BLaER1 (cell line): ENCODE measurements at regions not wholly inside any gene's neighbourhood (a gene's known extent, or its start where the extent isn't known, plus 50 kb on each side); places are given as distances from the start of the nearest gene placed in this dataset.

Experiments used
- H3K27ac ChIP-seq: shearing (Covaris generic); formaldehyde crosslinking; 2 replicates; pipeline ENCODE4 v1.8.1; 2022
- H3K27me3 ChIP-seq: shearing (Covaris generic); formaldehyde crosslinking; 2 replicates; pipeline ENCODE4 v1.8.1; 2022
- H3K36me3 ChIP-seq: shearing (Covaris generic); formaldehyde crosslinking; 2 replicates; pipeline ENCODE4 v1.8.1; 2022
- H3K4me1 ChIP-seq: shearing (Covaris generic); formaldehyde crosslinking; 2 replicates; pipeline ENCODE4 v1.8.1; 2022
- H3K4me2 ChIP-seq: shearing (Covaris generic); formaldehyde crosslinking; 2 replicates; pipeline ENCODE4 v1.8.1; 2022
- H3K4me3 ChIP-seq: shearing (Covaris generic); formaldehyde crosslinking; 2 replicates; pipeline ENCODE4 v1.8.1; 2022
- H3K9ac ChIP-seq: shearing (Covaris generic); formaldehyde crosslinking; 2 replicates; pipeline ENCODE4 v1.8.1; 2022
- H3K9me3 ChIP-seq: shearing (Covaris generic); formaldehyde crosslinking; 2 replicates; pipeline ENCODE4 v1.8.1; 2022
- H4K20me1 ChIP-seq: shearing (Covaris generic); formaldehyde crosslinking; 2 replicates; pipeline ENCODE4 v1.8.1; 2022
- Cebpa-rat ChIP-seq: shearing (Covaris generic); IDR thresholded peaks from 2 replicates; pipeline ENCODE4 v1.8.1; 2022

DNA sequence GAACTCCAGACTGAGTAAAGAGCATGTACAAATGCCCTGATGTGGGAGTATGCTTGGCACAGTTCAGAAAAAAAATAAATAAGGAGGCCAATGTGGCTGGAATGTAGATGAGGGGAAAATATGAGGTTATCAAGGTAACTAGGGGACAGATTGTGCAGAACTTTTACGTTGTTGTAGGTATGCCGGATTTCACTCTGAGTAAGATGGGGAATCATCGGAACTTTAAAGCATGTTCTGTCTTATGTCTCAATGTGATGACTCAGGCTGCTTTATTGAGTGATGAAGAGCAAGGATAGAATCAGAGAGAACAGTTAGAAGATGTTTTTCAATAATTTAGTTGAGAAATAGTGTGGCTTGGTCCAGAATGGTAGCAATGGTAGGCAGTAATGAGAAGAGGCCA is 130.4 kb downstream of the C11orf87 start:
- no peak overlapping the region for H3K4me3 ChIP-seq
- no peak overlapping the region for H3K27ac ChIP-seq
- H4K20me1 ChIP-seq = no peaks in the 10 kb centered on the region
- no peak for TF ChIP-seq Cebpa-rat
- no peaks in the 10 kb centered on the region for H3K36me3 ChIP-seq
- H3K4me1 ChIP-seq = no peaks in the 10 kb centered on the region
- H3K9ac ChIP-seq = no peak overlapping the region
- no peak overlapping the region for H3K4me2 ChIP-seq
- no peaks in the 10 kb centered on the region for H3K27me3 ChIP-seq
- H3K9me3 ChIP-seq = no peaks in the 10 kb centered on the region

DNA sequence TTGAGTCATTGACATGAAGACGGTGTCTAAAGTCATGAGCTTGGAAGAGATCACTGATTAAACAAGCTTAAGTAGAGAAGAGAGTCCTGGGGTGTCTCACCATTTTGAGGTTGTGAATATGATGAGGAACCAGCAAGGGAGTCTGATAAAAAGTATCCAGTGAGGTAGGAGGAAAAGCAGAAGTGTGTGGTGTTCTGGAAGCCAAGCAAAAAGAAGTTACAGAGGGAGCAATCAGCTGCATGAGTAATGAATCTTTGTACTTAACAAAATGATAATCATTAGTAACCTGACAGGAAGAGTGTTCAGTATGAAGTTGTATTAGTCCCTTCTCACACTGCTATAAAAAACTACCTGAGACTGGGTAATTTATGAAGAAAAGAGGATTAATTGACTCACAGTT is 131.3 kb downstream of the C11orf87 start:
- no peaks in the 10 kb centered on the region for H4K20me1 ChIP-seq
- H3K27me3 ChIP-seq = no peaks in the 10 kb centered on the region
- no peak overlapping the region for H3K4me2 ChIP-seq
- H3K27ac ChIP-seq = no peak overlapping the region
- H3K36me3 ChIP-seq = no peaks in the 10 kb centered on the region
- no peaks in the 10 kb centered on the region for H3K9me3 ChIP-seq
- H3K4me1 ChIP-seq = no peaks in the 10 kb centered on the region
- no peak overlapping the region for H3K4me3 ChIP-seq
- TF ChIP-seq Cebpa-rat = no peak
- H3K9ac ChIP-seq = no peak overlapping the region

DNA sequence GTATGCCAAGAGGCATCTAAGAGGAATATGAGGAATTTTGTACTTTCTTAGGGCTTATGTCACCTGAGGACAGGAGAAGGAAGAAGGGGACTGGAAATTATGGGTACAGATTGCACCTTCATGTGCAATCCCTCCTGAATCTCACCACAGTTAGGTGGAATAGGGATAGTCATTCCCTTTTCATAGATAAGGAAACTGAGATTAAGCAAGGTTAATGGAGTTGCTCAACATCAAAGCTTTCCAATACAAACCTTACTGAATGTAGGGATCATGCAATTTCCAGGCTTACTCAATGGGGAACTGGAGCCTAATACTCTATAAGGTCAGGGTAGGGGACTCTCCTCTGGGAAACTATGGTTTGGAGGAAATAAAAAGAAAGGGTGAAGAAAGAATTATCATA is 133.0 kb downstream of the C11orf87 start:
- no peak overlapping the region for H3K4me2 ChIP-seq
- H3K9ac ChIP-seq = no peak overlapping the region
- H3K27me3 ChIP-seq = no peaks in the 10 kb centered on the region
- H3K9me3 ChIP-seq = no peaks in the 10 kb centered on the region
- no peaks in the 10 kb centered on the region for H4K20me1 ChIP-seq
- H3K4me1 ChIP-seq = no peaks in the 10 kb centered on the region
- TF ChIP-seq Cebpa-rat = no peak
- H3K36me3 ChIP-seq = no peaks in the 10 kb centered on the region
- no peak overlapping the region for H3K27ac ChIP-seq
- no peak overlapping the region for H3K4me3 ChIP-seq

DNA sequence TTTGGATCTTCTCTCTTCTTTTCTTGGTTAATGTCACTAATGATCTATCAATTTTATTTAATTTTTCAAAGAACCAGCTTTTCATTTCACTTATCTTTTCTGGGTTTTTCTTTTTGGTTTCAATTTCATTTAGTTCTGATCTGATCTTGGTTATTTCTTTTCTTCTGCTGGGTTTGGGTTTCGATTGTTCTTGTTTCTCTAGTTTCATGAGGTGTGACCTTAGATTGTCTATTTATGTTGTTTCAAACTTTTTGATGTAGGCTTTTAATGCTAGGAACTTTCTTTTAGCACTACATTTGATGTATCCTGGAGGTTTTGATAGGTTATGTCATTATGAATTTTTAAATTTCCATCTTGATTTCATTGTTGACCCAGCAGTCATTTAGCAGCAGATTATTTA is 142.3 kb downstream of the C11orf87 start:
- H3K4me2 ChIP-seq = no peak overlapping the region
- no peak overlapping the region for H3K27ac ChIP-seq
- H3K4me1 ChIP-seq = no peaks in the 10 kb centered on the region
- TF ChIP-seq Cebpa-rat = no peak
- no peaks in the 10 kb centered on the region; the same call in 1 of the 2 replicates for H3K9me3 ChIP-seq
- no peaks in the 10 kb centered on the region for H3K36me3 ChIP-seq
- no peaks in the 10 kb centered on the region for H4K20me1 ChIP-seq
- H3K9ac ChIP-seq = no peak overlapping the region
- no peaks in the 10 kb centered on the region for H3K27me3 ChIP-seq
- no peak overlapping the region for H3K4me3 ChIP-seq

DNA sequence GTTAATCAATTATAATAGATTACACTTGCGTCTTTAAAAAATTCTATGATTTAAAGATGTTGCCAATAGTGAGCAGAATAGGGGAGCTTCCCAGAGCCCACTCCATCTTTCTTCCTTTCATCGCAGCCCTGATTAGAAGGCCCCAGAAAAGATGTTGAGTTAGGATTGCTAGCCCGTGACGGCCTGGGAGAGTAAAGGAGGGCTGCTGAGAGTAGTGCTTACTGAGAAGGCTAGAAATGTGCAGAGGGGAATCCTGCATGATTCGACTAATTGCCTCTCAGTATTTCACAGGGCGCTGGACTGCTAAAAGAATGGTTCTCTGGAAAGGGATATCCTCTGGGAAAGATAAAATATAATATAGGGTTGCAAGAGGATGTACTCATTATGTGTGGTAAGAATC is 160.5 kb downstream of the C11orf87 start:
- no peaks in the 10 kb centered on the region for H3K9me3 ChIP-seq
- H3K4me3 ChIP-seq = no peak overlapping the region
- H3K4me2 ChIP-seq = no peak overlapping the region
- H3K9ac ChIP-seq = no peak overlapping the region
- H3K4me1 ChIP-seq = no peaks in the 10 kb centered on the region
- H3K27ac ChIP-seq = no peak overlapping the region
- H3K36me3 ChIP-seq = no peaks in the 10 kb centered on the region
- no peaks in the 10 kb centered on the region for H4K20me1 ChIP-seq
- TF ChIP-seq Cebpa-rat = no peak
- H3K27me3 ChIP-seq = no peaks in the 10 kb centered on the region

DNA sequence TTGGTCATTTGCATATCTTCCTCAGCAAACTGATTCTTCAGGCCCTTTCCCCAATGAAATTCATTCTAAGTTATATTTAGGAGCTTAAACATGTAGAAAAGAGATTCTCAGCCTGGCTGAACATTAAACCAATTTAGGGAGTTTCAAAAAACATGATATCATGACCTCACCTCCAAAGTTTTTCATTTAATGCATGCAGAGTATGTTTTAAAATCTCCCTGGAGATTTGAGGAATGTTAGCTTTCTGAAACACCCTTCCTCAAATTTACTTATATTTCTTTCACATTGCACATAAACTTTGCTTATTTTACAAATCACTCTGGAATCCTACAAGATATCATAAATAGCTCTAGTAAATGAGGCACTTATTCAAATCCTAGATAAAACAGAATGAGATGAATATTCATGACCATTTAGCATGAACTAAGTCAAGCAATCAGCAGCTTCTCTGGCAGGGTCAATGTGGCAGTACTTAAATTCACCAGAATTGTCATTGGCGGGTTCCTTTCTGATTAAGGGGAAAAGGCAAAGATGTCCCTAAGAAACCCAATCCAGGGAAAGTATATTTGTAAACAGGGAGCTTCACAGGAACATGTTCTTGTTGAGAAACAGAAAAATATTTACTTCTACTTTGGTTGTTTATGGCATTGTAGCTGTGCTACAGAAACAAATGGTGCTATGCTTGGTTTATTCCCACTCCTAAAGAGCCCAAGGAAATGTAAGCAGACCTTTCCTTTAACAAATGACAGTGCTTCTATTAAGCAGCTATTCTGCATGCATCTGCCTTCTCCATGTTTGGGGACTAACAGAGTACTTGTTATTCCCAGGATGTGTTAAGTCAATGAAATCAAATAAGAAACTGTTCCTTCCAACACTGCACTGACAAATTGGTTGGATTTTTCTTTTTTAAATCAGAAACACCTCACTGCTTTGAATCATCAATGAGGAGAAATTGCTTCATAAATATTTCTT is 162.3 kb downstream of the C11orf87 start:
- H3K27ac ChIP-seq = no peak overlapping the region
- no peaks in the 10 kb centered on the region for H4K20me1 ChIP-seq
- TF ChIP-seq Cebpa-rat = no peak
- H3K9ac ChIP-seq = no peak overlapping the region
- no peak overlapping the region for H3K4me2 ChIP-seq
- no peaks in the 10 kb centered on the region for H3K36me3 ChIP-seq
- no peaks in the 10 kb centered on the region for H3K4me1 ChIP-seq
- no peaks in the 10 kb centered on the region for H3K9me3 ChIP-seq
- no peak overlapping the region for H3K4me3 ChIP-seq
- no peaks in the 10 kb centered on the region for H3K27me3 ChIP-seq

DNA sequence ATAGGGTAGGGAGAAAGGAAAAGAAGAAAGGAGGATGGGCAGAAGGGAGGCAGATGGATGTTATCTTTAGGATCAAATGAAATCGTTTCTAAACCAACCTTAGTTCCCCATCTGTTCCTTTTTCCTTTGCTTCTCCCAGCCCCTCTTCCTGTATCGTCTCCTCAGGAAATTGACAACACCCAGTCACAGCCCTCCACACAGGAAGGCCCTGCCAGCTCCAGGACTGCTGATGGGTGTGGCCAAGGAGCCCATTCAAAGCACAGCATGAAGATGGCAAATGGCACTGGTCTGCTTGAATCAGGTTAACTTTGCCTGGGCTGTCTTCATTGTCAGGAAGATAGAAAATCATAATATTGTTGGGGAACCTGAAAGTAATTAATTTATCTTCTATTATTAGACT is 164.8 kb downstream of the C11orf87 start:
- no peak for TF ChIP-seq Cebpa-rat
- H4K20me1 ChIP-seq = no peaks in the 10 kb centered on the region
- no peak overlapping the region for H3K4me2 ChIP-seq
- H3K4me1 ChIP-seq = no peaks in the 10 kb centered on the region
- H3K27ac ChIP-seq = no peak overlapping the region
- H3K36me3 ChIP-seq = no peaks in the 10 kb centered on the region
- no peaks in the 10 kb centered on the region for H3K27me3 ChIP-seq
- no peak overlapping the region for H3K9ac ChIP-seq
- H3K9me3 ChIP-seq = no peaks in the 10 kb centered on the region
- H3K4me3 ChIP-seq = no peak overlapping the region

DNA sequence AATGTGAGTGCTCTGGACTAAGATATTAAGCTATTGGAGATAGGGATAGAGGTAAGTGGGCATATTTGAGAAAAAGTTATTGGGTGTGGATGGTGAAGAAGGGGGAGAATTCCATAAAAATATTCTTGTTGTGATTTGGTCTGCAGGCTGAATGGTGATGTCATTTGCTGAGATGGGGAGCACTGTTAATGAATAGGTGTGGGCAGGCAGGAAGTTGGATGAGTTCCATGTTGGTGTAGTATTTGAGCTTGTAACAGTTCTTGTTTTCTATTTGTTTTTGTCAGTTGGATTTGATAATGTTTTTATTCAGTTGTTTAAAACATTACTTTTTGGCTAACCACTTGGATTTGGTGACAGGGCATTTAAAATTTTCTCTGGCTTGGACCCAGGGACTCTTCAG is 168.8 kb downstream of the C11orf87 start:
- Histone ChIP-seq H3K4me3 (no peak overlapping the region), H4K20me1 (no peaks in the 10 kb centered on the region)
- TF ChIP-seq Cebpa-rat = no peak

DNA sequence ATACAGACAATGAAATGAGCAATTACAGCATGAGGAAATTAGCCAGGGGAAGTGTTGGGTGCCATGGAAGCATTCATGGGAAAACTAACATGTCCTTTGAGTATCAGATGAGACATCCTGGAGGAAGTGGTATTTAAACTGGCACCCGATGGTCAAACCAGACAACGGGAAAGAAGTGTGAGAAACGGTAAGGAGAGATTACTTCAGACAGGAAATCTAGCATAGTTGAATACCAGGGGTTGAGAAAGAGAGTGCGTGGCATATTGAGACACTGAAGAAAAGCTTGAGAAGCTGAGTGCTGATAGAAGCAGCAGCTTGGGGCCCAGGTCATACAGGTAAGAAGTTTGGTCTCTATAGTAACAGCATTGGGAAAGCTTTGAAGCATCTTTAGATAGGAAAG is 175.3 kb downstream of the C11orf87 start:
- Histone ChIP-seq H3K4me3 (no peak overlapping the region), H3K9ac (no peak overlapping the region), H3K27me3 (no peaks in the 10 kb centered on the region), H3K4me1 (no peaks in the 10 kb centered on the region), H4K20me1 (no peaks in the 10 kb centered on the region), H3K9me3 (no peaks in the 10 kb centered on the region), H3K27ac (no peak overlapping the region), H3K36me3 (no peaks in the 10 kb centered on the region), H3K4me2 (no peak overlapping the region)
- TF ChIP-seq Cebpa-rat = no peak

More for the DNA sequence above, 168.8 kb downstream of the C11orf87 start:
- Histone ChIP-seq H3K27me3 (no peaks in the 10 kb centered on the region), H3K36me3 (no peaks in the 10 kb centered on the region), H3K27ac (no peak overlapping the region), H3K9ac (no peak overlapping the region), H3K4me1 (no peaks in the 10 kb centered on the region), H3K4me2 (no peak overlapping the region), H3K9me3 (no peaks in the 10 kb centered on the region)

DNA sequence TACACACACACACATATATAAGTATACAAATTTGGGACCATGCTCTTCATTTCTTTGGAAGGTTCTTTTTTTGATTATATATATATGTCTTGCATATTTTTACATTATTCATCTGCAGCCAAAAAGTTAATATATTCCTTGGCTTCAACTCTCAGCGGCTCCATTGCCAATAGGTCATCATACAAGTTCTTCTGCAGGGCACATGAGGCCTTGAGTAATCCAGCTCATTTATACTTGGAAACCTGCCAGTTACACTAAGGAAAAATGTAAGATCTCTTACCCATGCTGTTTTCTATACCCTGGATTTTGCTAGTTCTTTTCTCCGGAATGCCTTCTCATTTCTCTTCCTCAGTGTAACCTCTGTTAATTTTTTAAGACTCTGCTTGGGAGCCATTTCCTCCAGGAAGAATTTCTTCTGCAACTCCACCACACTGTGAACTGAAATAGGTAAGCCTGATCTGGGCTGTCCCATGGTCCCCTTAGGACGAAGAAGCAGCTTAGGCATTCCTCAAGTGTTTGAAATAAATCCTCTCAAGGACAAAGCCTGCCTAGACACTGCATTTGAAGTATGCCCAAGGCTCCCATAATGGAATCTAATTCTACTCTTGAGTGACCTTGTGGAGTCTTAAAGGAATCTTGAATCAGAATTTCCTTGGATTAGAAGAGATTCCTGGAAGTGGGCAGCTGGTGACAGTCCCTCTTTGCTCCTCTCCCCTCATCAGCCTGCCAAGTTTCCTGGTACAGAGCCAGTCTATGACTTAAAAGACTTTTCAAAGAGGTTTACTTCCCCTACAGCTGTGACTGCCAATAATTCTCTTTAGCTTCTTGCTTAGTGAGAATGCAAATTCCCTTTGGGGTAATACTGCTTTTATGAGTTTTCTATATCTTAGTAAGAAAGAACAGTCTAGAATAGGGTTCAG is 182.8 kb downstream of the C11orf87 start:
- H3K27ac ChIP-seq = no peak overlapping the region
- H3K4me2 ChIP-seq = no peak overlapping the region
- no peaks in the 10 kb centered on the region for H3K36me3 ChIP-seq
- H3K27me3 ChIP-seq = no peaks in the 10 kb centered on the region
- H3K4me1 ChIP-seq = no peaks in the 10 kb centered on the region
- H4K20me1 ChIP-seq = no peaks in the 10 kb centered on the region
- H3K4me3 ChIP-seq = no peak overlapping the region
- no peak overlapping the region for H3K9ac ChIP-seq
- H3K9me3 ChIP-seq = no peaks in the 10 kb centered on the region
- TF ChIP-seq Cebpa-rat = no peak
